ENCODE measurements at regions not wholly inside any gene's neighbourhood (a gene's known extent, or its start where the extent isn't known, plus 50 kb on each side); places are given as distances from the start of the nearest gene placed in this dataset.

DNA sequence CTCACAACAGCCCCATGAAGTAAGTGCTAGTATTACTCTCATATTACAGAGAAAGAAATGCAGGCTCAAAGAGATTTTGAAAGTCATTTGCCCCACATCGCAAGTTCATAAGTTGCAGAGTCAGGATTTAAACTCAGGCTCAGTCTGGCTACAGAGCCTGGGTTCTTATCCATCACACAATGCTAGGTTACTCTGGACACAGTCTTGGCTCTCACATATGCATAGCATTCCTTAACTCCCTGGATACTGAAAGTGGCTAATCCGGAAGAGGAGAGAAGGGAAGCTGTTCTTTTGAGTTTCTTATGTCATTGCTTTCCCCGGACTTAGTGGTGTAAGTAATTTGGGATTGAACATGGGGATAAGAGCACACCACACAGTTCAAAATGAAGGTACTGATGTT, 357.4 kb upstream of the PLXNA2 start:
- TF ChIP-seq, protein P1, sequence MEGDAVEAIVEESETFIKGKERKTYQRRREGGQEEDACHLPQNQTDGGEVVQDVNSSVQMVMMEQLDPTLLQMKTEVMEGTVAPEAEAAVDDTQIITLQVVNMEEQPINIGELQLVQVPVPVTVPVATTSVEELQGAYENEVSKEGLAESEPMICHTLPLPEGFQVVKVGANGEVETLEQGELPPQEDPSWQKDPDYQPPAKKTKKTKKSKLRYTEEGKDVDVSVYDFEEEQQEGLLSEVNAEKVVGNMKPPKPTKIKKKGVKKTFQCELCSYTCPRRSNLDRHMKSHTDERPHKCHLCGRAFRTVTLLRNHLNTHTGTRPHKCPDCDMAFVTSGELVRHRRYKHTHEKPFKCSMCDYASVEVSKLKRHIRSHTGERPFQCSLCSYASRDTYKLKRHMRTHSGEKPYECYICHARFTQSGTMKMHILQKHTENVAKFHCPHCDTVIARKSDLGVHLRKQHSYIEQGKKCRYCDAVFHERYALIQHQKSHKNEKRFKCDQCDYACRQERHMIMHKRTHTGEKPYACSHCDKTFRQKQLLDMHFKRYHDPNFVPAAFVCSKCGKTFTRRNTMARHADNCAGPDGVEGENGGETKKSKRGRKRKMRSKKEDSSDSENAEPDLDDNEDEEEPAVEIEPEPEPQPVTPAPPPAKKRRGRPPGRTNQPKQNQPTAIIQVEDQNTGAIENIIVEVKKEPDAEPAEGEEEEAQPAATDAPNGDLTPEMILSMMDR (conservative IDR thresholded peaks at IDR 0.05), result no peak

DNA sequence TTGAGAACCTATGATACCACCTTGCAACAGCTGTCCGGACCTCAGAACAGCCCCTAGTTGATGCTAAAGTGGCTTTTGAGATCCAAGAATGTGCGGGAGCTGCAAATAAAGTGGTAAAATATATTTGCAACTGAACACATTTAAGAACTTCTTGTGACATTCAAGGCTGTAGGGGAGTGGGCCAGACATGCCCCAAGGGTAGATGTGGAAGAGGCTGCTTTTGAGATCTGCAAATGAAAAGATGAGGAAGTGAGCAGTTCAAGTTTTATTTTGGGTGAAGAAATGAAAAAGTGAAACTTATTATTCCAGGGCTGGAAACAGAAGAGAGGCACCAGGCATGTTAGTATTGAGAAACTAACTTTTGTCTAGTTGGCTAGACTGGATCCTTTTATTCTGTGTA, 359.5 kb upstream of the PLXNA2 start:
- TF ChIP-seq, protein P1 (conservative IDR thresholded peaks at IDR 0.05), result no peak
- no peak overlapping the region for H3K27ac ChIP-seq

More for the DNA sequence above, 357.4 kb upstream of the PLXNA2 start:
- H3K27ac ChIP-seq, result no peak overlapping the region

DNA sequence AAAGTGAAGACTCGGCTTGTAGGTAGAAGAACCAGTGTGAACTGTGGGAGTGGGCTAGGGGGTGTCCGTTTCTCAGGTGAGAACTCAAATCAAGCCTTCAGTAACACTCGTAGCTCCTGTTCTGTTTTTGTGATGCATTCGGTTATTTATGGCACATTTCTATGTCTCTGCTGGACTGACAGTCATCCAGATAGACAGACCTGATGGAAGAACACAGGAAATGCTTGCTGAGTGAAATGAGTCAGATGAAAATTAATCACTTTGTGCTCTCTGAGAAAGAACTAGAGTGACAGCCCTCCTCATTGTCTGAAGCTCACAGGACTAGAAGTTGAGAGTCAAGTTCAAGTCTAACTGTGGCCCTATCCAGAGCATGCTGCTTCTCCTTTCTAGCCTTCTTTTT, 360.1 kb upstream of the PLXNA2 start:
- no peak overlapping the region for H3K27ac ChIP-seq
- TF ChIP-seq, protein P1 (conservative IDR thresholded peaks at IDR 0.05), result no peak

DNA sequence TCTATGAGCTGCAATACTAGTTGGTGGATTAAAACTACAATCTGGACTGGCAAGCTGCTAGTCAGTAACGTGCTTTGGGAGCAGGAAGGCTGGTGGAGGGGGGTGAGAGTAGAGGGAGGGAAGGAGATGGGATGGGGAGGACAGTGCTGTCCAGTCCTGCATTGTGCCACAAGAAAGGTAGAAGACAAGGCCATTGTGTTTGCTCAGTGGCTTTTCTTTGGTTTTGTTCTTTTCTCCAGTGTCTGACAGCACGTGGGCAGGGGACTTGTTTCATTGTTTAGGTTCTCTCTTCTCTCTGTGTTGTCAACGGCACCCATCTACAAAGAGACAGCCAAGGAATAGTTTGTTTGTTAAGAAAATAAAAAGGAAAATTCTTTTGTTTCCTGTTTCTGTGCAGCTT, 362.8 kb upstream of the PLXNA2 start:
- TF ChIP-seq, protein P1 (conservative IDR thresholded peaks at IDR 0.05), result no peak
- peak overlapping the region; percentile 59 for H3K27ac ChIP-seq

DNA sequence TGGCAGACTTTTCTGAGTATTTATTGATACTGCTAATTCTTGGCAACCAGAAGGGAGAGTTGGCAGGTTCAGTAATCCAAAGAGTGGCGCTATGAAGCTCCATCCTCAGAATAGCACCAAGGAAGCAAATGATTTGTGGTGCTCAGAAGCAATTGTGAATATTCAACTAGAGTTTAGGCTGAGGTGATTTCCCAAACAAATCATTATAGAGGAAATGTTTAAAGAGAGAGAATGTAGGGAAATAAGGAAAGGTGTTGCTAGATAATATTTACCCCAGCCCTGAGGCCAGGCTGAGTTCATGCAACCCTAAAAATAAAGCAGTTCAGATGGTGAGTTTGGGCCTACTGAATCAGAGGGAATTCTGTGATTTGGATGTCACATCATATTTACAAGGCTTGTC, 363.4 kb upstream of the PLXNA2 start:
- peak overlapping the region; percentile 59 for H3K27ac ChIP-seq
- TF ChIP-seq, protein P1 (conservative IDR thresholded peaks at IDR 0.05), result no peak

DNA sequence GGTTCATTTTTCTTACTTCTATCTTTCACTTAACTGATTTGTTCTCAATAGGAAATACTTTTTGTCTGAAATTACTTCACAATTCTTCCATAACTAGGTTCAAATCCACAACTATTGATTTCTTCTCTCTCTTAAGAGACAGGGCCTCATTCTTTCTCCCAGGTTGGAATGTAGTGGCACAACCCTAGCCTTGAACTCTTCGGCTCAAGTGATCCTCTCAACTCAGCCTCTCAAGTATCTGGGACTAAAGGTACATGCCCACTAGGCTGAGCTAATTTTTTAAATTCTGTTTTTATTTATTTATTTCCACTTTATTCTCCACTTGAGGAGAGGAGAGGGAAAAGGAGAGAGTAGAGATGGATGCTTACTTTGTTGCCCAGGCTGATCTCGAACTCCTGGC, 370.4 kb upstream of the PLXNA2 start:
- TF ChIP-seq, protein P1 (conservative IDR thresholded peaks at IDR 0.05), result no peak

DNA sequence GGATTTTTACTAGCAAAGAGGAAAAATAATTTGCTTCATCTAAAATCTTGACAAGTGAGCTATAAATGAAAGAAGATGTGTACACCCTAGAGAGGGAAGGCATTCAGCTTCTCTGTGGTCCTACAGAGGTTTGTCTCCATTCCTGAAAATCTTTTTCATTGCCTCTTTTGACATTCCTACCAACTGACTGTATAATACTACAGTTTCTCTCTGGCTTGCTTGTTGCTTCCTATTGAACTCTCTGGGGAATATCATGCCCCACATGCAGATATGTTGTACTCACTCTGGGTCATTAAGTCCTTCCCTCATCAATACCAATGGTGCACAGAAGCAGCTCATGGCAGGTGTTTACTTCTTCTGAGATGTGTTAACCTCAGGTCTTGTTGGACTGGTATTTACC, 371.2 kb upstream of the PLXNA2 start:
- TF ChIP-seq, protein P1 (conservative IDR thresholded peaks at IDR 0.05), result no peak
- H3K27ac ChIP-seq, result no peak overlapping the region

More for the DNA sequence above, 370.4 kb upstream of the PLXNA2 start:
- no peak overlapping the region for H3K27ac ChIP-seq

DNA sequence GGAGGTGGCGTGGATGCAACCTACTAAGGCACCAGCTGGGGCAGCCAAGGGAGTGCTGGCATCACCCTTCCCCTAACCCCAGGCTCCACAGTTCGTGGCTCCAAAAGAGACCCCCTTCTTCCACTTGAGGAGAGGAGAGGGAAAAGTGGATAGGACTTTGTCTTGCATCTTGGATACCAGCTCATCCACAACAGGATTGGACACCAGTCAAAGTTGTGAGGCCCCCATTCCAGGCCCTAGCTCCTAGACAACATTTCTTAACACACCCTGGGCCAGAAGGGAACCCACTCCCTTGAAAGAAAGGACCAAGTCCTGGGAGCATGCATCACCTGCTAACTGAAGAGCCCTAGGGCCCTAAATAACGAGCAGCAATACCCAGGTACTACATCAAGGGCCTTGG, 372.6 kb upstream of the PLXNA2 start:
- TF ChIP-seq, protein P1 (conservative IDR thresholded peaks at IDR 0.05), result no peak
- no peak overlapping the region for H3K27ac ChIP-seq
